Gastrocnemius medialis (tissue), 4 donors: ENCODE measurements at regions not wholly inside any gene's neighbourhood (a gene's known extent, or its start where the extent isn't known, plus 50 kb on each side); places are given as distances from the start of the nearest gene placed in this dataset.
A peak's percentile ranks its signal among the peaks of the same experiment; 100 is the strongest.

Source experiments
- ATAC-seq, 2 donors: fragments of 150-250 bp; one replicate each; pipeline ENCODE4 v1.9.1; 2016
- DNase-seq, 2 donors: peaks; one replicate each; pipeline ENCODE4 v3.0.0-alpha.2; 2019
- H3K27ac ChIP-seq, 4 donors: fragments of 200-600 bp; sonication (generic); 1 replicate in 1 of 4; 2 replicates in 3 of 4; pipeline ENCODE4 v1.5.1; 2016 to 2018; ENCODE audit warnings: mild to moderate bottlenecking in 2 of 4, moderate library complexity in 1 of 4
- H3K27me3 ChIP-seq, 3 donors: fragments of 200-600 bp; sonication (generic) in 2 of 3; 1 replicate in 1 of 3; 2 replicates in 2 of 3; pipeline versions ENCODE4 v1.5.1 to v1.6.0; 2016 to 2019; ENCODE audit warnings: mild to moderate bottlenecking in 1 of 3, moderate library complexity in 1 of 3
- H3K36me3 ChIP-seq, 2 donors: fragments of 200-600 bp; sonication (generic) in 1 of 2; one replicate each; pipeline ENCODE4 v1.5.1; 2017 to 2018
- H3K4me1 ChIP-seq, 2 donors: fragments of 200-600 bp; sonication (generic) in 1 of 2; one replicate each; pipeline ENCODE4 v1.5.1; 2016 to 2017; ENCODE audit warnings: mild to moderate bottlenecking in 2 of 2
- H3K4me3 ChIP-seq, 4 donors: fragments of 200-600 bp; sonication (generic) in 3 of 4; 1 replicate in 1 of 4; 2 replicates in 3 of 4; pipeline ENCODE4 v1.5.1; 2016 to 2019; ENCODE audit warnings: mild to moderate bottlenecking in 2 of 4
- H3K9me3 ChIP-seq, 3 donors: fragments of 200-600 bp; sonication (generic) in 2 of 3; 1 replicate in 1 of 3; 2 replicates in 2 of 3; pipeline ENCODE4 v1.5.1; 2016 to 2019
- CTCF ChIP-seq, 5 experiments: fragments of 450-650 bp in 3 of 5; fragments of 200-600 bp in 2 of 5; sonication (generic) in 2 of 5; IDR thresholded peaks in 4 of 5; conservative IDR thresholded peaks in 1 of 5; 1 replicate in 4 of 5; 2 replicates in 1 of 5; pipeline ENCODE4 v1.5.1; 2016 to 2019; ENCODE audit warnings: antibody characterized with exemption in 5 of 5, mild to moderate bottlenecking in 3 of 5, moderate library complexity in 3 of 5
- POLR2A ChIP-seq, 2 donors: fragments of 450-650 bp; IDR thresholded peaks; one replicate each; pipeline ENCODE4 v1.6.1; 2017; ENCODE audit warnings: antibody characterized with exemption in 2 of 2, mild to moderate bottlenecking in 2 of 2, moderate library complexity in 2 of 2
- in situ Hi-C, 4 donors: fragments of 200-750 bp; cut with MboI; loops; one replicate each; pipeline versions ENCODE4 v1.15.0 to v1.8.0; 2017; ENCODE audit warnings: low sequenced_read_pairs in 4 of 4
- intact Hi-C: fragments of 100-400 bp; cut with DNase I; formaldehyde crosslinking; loops from one replicate; pipeline ENCODE4 v1.15.1; 2023; ENCODE audit warnings: low total_unique reads

DNA sequence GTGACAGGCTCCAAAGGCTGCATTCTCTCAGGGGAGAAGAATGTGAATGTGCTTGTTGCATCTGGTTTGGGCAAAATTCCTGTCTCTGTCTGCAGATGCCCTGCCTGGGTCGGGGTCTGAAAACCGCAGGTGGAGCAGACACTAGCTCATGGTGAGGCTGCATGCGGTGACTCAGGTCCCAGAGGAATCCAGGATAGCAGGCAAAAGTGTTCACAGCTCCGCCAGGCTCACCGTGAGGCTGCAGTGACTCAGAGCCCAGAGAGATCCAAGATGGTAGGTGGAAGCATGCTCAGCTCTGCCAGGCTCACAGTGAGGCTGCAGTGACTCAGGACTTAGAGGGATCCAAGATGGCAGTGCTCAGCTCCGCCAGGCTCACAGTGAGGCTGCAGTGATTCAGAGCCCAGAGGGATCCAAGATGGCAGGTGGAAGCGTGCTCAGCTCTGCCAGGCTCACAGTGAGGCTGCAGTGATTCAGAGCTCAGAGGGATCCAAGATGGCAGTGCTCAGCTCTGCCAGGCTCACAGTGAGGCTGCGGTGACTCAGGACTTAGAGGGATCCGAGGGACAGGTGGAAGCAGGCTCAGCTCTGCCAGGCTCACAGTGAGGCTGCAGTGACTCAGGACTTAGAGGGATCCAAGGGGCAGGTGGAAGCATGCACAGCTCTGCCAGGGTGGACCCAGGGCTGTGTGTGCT is 200.5 kb downstream of the ACKR3 start:
- ATAC-seq (peak in 1 of 2 donors; percentile 44), DNase-seq (no peak)
- no peaks in the 10 kb centered on the region for H3K36me3 ChIP-seq
- intact Hi-C loops (no loop called here), in situ Hi-C loops (no loop called here)
- H3K9me3 ChIP-seq = no peaks in the 10 kb centered on the region
- H3K27me3 ChIP-seq = no peaks in the 10 kb centered on the region
- TF ChIP-seq CTCF (IDR thresholded peaks at IDR 0.05 in 4 of 5, conservative IDR thresholded peaks at IDR 0.05 in 1 of 5) = no peak
- no peak for TF ChIP-seq POLR2A (IDR thresholded peaks at IDR 0.05)
- H3K27ac ChIP-seq = no peak overlapping the region
- no peaks in the 10 kb centered on the region for H3K4me1 ChIP-seq
- H3K4me3 ChIP-seq = no peak overlapping the region

GRCh38 chr2:236772220-236772837 is 202.7 kb downstream of the ACKR3 start:
- intact Hi-C loops = no loop called here
- H3K36me3 ChIP-seq = no peaks in the 10 kb centered on the region
- H3K9me3 ChIP-seq = no peaks in the 10 kb centered on the region
- TF ChIP-seq CTCF (IDR thresholded peaks at IDR 0.05 in 4 of 5, conservative IDR thresholded peaks at IDR 0.05 in 1 of 5) = no peak
- no peak for TF ChIP-seq POLR2A (IDR thresholded peaks at IDR 0.05)
- DNase-seq (no peak), ATAC-seq (no peak)
- no peaks in the 10 kb centered on the region for H3K4me1 ChIP-seq
- in situ Hi-C loops = no loop called here
- H3K4me3 ChIP-seq = no peak overlapping the region
- no peak overlapping the region for H3K27ac ChIP-seq
- no peaks in the 10 kb centered on the region for H3K27me3 ChIP-seq

DNA sequence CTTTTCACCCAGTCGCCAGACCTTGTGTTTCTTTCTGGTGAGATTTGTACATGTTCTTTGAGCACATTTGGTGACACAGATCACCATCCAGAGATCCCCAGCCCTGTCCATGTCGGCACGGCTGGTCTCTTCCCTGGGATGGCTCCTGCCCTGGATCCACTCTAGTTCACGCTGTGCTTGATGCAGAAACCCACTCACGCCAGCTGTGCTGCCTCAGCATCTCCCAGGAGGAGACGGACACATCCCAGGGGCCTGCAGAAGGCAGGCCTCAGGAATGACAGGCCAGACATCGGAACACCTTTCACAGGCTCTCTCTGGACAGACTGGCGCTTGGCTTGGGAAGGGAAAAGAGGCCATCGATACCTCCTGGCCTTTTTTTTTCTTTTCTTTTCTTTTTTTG is 203.6 kb downstream of the ACKR3 start:
- no peak for ATAC-seq
- H3K27ac ChIP-seq = no peak overlapping the region
- no peak for TF ChIP-seq CTCF (IDR thresholded peaks at IDR 0.05 in 4 of 5, conservative IDR thresholded peaks at IDR 0.05 in 1 of 5)
- no peak for TF ChIP-seq POLR2A (IDR thresholded peaks at IDR 0.05)
- no peaks in the 10 kb centered on the region for H3K4me1 ChIP-seq
- H3K9me3 ChIP-seq = no peaks in the 10 kb centered on the region
- in situ Hi-C loops (no loop called here), intact Hi-C loops (no loop called here)
- H3K4me3 ChIP-seq = no peak overlapping the region
- no peak for DNase-seq
- no peaks in the 10 kb centered on the region for H3K36me3 ChIP-seq
- H3K27me3 ChIP-seq = no peaks in the 10 kb centered on the region

DNA sequence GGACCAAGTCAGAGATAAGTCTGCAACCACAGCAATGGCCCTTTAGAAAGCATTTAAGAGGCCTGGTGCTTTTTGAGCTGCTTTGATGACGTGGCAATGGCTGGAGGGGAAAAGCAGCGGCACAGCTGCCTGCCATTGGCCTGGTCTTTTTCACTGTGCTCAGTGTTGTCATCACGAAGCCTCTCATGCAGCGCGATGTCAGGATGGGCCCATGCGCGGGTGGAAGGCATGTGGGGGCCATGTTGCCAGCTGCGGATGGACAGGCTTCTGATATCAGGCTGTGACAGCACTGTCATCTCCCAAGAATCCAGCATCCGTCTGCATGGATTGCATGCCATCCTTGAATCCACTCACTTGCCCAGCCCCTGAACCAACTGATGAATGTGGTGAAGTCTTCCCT is 204.5 kb downstream of the ACKR3 start:
- no peak overlapping the region for H3K4me3 ChIP-seq
- H3K36me3 ChIP-seq = no peaks in the 10 kb centered on the region
- in situ Hi-C loops (no loop called here), intact Hi-C loops (no loop called here)
- H3K9me3 ChIP-seq = no peaks in the 10 kb centered on the region
- ATAC-seq (no peak), DNase-seq (no peak)
- TF ChIP-seq POLR2A (IDR thresholded peaks at IDR 0.05) = no peak
- no peak for TF ChIP-seq CTCF (IDR thresholded peaks at IDR 0.05 in 4 of 5, conservative IDR thresholded peaks at IDR 0.05 in 1 of 5)
- H3K27ac ChIP-seq = no peak overlapping the region
- no peaks in the 10 kb centered on the region for H3K27me3 ChIP-seq
- no peaks in the 10 kb centered on the region for H3K4me1 ChIP-seq
